ENCODE measurements at regions not wholly inside any gene's neighbourhood (a gene's known extent, or its start where the extent isn't known, plus 50 kb on each side); places are given as distances from the start of the nearest gene placed in this dataset.

DNA sequence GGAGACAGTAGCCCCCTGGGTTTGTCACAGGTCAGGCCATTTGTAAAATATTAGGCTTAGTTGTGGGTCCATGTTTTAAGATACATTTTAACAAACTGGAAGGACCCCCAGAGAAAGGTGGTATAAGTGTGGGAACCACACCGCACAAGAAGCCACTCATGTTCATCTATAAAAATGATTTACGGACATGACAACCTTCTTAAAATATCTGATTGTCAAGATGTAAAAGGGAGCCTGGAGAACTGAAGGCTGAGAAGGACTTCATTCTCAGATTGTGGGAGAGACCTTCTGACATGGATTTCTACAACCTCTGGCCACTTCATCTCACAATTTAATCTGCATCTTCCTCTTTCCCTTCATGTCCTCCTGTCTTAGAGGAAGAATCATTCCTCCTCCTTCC is 102.4 kb downstream of the VCPKMT start:
- Histone ChIP-seq H3K4me2 (ENCODE audit: low read length) (peak overlapping the region; percentile 42), H3K27ac (ENCODE audit: low read depth, low read length) (peak overlapping the region; percentile 73)

More for the DNA sequence above, 102.4 kb downstream of the VCPKMT start:
- no peaks in the 10 kb centered on the region for H3K79me2 ChIP-seq (ENCODE audit: insufficient read depth, low read length)
- ChIA-PET POLR2A (interaction anchor here (1.7 to 2.8 kb wide), 2 partner anchors 10 to 48 kb away, joined by 5 to 15 read pairs; no protein-coding TSS in a partner anchor), CTCF (no interaction called here), RAD21 (ENCODE audit: low non-redundant PET in 1 of 2, low total read pairs in 2 of 2, uncharacterized antibody in 2 of 2, unreplicated experiment in 2 of 2) (no interaction called here)
- H3K4me1 ChIP-seq (ENCODE audit: control insufficient read depth in 1 of 2, insufficient read depth in 2 of 2, low read length in 2 of 2) = peaks cover 37 to 60% of the 10 kb centered on the region in 2 experiments
- no peak; the same call in 1 of the 2 replicates for ATAC-seq
- H3K9me2 ChIP-seq (ENCODE audit: insufficient read depth) = no peaks in the 10 kb centered on the region
- intact Hi-C loops (cut with micrococcal nuclease) = no loop called here
- no peaks in the 10 kb centered on the region for H3K36me3 ChIP-seq (ENCODE audit: control insufficient read depth in 1 of 2, insufficient read depth in 2 of 2, low read length in 2 of 2)
- H2AFZ ChIP-seq (ENCODE audit: low read depth, low read length, poor library complexity, severe bottlenecking) = no peak overlapping the region
- no peaks in the 10 kb centered on the region for H3K27me3 ChIP-seq (ENCODE audit: insufficient read depth, low read length)
- no peaks in the 10 kb centered on the region for H4K20me1 ChIP-seq (ENCODE audit: insufficient read depth)
- H3K4me3 ChIP-seq (replicated peaks in 1 of 2; ENCODE audit: low read depth in 1 of 2, low read length in 2 of 2) = no peak overlapping the region
- H3K9me3 ChIP-seq (ENCODE audit: control insufficient read depth in 1 of 2, insufficient read depth in 1 of 2, low read depth in 1 of 2, low read length in 2 of 2) = no peaks in the 10 kb centered on the region
- no TSS peak for BruUV-seq (replicated peaks)
- H3K9ac ChIP-seq (ENCODE audit: low read length) = peak overlapping the region; percentile 19
- TF ChIP-seq, protein P1, sequence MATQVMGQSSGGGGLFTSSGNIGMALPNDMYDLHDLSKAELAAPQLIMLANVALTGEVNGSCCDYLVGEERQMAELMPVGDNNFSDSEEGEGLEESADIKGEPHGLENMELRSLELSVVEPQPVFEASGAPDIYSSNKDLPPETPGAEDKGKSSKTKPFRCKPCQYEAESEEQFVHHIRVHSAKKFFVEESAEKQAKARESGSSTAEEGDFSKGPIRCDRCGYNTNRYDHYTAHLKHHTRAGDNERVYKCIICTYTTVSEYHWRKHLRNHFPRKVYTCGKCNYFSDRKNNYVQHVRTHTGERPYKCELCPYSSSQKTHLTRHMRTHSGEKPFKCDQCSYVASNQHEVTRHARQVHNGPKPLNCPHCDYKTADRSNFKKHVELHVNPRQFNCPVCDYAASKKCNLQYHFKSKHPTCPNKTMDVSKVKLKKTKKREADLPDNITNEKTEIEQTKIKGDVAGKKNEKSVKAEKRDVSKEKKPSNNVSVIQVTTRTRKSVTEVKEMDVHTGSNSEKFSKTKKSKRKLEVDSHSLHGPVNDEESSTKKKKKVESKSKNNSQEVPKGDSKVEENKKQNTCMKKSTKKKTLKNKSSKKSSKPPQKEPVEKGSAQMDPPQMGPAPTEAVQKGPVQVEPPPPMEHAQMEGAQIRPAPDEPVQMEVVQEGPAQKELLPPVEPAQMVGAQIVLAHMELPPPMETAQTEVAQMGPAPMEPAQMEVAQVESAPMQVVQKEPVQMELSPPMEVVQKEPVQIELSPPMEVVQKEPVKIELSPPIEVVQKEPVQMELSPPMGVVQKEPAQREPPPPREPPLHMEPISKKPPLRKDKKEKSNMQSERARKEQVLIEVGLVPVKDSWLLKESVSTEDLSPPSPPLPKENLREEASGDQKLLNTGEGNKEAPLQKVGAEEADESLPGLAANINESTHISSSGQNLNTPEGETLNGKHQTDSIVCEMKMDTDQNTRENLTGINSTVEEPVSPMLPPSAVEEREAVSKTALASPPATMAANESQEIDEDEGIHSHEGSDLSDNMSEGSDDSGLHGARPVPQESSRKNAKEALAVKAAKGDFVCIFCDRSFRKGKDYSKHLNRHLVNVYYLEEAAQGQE (IDR thresholded peaks at IDR 0.05; ENCODE audit: low read depth) = no peak
- TF ChIP-seq SIN3A (IDR thresholded peaks at IDR 0.05; ENCODE audit: low read depth) (0 out of 2 replicates have a peak, but pooled peaks have one; percentile 7), CEBPB (IDR thresholded peaks at IDR 0.05; ENCODE audit: low read depth) (0 out of 2 replicates have a peak, but pooled peaks have one; percentile 2)
- DNase-seq (ENCODE audit: low read depth, low spot score) = no peak
